ENCODE measurements at regions not wholly inside any gene's neighbourhood (a gene's known extent, or its start where the extent isn't known, plus 50 kb on each side); places are given as distances from the start of the nearest gene placed in this dataset.

DNA sequence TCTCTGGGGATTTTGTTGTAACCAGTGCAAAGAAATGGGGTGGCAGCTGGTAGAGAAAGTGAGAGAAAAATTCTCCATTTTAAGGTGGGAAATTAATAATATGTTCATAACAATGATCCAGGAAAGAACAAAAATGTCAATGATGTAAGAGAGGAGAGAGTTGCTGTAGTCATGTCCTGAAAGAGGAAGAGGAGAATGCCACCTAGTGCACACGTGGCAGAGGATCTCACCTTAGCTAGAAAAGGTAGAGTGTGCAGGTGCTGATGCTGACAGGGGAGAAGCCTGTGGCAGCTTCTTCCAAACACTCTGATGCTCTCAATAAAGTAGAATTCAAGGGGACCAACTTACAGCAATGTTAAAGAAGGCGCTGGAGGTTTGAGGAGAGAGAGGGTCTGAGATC is 282.9 kb upstream of the PKDCC start:
- Histone ChIP-seq H3K4me1 (no peaks in the 10 kb centered on the region), H3K9me3 (no peaks in the 10 kb centered on the region), H3K27me3 (no peaks in the 10 kb centered on the region), H3K4me3 (no peak overlapping the region), H3K27ac (no peak overlapping the region), H3K36me3 (no peaks in the 10 kb centered on the region)
- intact Hi-C loops (cut with DNase I) = no loop called here
- TF ChIP-seq, protein P1, sequence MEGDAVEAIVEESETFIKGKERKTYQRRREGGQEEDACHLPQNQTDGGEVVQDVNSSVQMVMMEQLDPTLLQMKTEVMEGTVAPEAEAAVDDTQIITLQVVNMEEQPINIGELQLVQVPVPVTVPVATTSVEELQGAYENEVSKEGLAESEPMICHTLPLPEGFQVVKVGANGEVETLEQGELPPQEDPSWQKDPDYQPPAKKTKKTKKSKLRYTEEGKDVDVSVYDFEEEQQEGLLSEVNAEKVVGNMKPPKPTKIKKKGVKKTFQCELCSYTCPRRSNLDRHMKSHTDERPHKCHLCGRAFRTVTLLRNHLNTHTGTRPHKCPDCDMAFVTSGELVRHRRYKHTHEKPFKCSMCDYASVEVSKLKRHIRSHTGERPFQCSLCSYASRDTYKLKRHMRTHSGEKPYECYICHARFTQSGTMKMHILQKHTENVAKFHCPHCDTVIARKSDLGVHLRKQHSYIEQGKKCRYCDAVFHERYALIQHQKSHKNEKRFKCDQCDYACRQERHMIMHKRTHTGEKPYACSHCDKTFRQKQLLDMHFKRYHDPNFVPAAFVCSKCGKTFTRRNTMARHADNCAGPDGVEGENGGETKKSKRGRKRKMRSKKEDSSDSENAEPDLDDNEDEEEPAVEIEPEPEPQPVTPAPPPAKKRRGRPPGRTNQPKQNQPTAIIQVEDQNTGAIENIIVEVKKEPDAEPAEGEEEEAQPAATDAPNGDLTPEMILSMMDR (IDR thresholded peaks at IDR 0.05) = no peak
- DNase-seq (ENCODE audit: low spot score in 2 of 2) = no peak

DNA sequence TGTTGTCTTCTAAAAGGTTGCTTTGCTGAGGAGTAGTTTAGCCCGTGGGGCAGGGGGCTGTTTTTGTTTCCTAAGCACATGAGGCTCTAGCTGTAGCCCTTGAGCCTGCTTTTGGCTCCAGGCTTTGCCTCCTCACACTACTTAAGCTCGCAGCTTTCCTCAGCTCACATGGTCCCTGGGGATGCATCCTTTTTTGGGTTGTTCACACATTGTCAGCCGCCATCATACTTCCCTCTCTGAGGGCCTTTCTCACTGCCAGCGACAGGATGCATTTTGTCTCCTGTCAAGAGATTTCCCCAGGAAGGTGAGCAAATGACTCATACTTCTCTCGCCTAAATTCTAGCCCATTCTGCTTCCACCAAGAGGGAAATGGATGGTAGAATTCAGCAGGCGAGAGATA is 279.5 kb upstream of the PKDCC start:
- H3K9me3 ChIP-seq = no peaks in the 10 kb centered on the region
- H3K27ac ChIP-seq = no peak overlapping the region
- intact Hi-C loops (cut with DNase I) = no loop called here
- DNase-seq (ENCODE audit: low spot score in 2 of 2) = no peak
- no peaks in the 10 kb centered on the region for H3K36me3 ChIP-seq
- no peaks in the 10 kb centered on the region for H3K27me3 ChIP-seq
- no peak overlapping the region for H3K4me3 ChIP-seq
- TF ChIP-seq, protein P1 (IDR thresholded peaks at IDR 0.05) = no peak
- no peaks in the 10 kb centered on the region for H3K4me1 ChIP-seq

DNA sequence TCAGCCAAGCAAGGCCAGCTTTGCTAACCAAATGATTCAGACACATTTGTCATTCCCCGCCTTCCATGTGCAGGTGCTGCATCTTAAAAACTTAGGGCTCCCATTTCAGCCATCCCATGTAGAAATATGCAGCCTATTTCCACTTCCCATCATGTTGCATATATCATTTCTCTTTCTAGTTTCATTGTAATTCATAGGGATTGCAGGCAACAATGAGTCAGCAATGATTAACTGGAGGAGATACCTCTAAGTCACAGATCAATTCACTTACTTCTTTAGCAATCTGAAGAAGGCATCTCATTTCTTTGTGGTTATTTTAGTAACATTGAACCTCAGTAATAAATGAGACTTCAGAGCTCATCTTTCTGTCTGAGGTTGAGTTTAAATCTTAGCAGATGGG is 276.1 kb upstream of the PKDCC start:
- intact Hi-C loops (cut with DNase I) = no loop called here
- TF ChIP-seq, protein P1 (IDR thresholded peaks at IDR 0.05) = no peak
- no peaks in the 10 kb centered on the region for H3K36me3 ChIP-seq
- H3K9me3 ChIP-seq = no peaks in the 10 kb centered on the region
- H3K27ac ChIP-seq = no peak overlapping the region
- H3K4me3 ChIP-seq = no peak overlapping the region
- no peaks in the 10 kb centered on the region for H3K4me1 ChIP-seq
- H3K27me3 ChIP-seq = no peaks in the 10 kb centered on the region
- no peak for DNase-seq (ENCODE audit: low spot score in 2 of 2)

DNA sequence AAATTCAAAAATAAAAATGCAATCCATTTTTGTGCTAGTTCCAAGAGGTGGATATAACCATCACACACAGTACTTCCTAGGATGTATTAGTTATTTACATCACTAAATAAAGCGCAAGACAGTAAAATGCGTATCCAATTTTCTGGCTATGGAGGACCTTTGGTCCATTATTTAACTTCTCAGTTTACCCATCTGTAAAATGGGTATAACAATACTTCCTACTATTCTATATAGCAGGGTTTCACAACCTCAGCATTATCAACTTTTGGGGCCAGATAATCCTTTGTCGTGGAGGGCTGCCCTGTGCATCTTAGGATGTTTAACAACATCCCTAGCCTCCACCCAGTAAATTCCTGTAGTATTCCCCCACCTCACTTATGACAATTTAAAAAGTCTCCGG is 275.1 kb upstream of the PKDCC start:
- intact Hi-C loops (cut with DNase I) = no loop called here
- Histone ChIP-seq H3K4me3 (no peak overlapping the region), H3K27ac (no peak overlapping the region), H3K36me3 (no peaks in the 10 kb centered on the region), H3K27me3 (no peaks in the 10 kb centered on the region), H3K9me3 (no peaks in the 10 kb centered on the region), H3K4me1 (no peaks in the 10 kb centered on the region)
- TF ChIP-seq, protein P1 (IDR thresholded peaks at IDR 0.05) = no peak
- no peak for DNase-seq (ENCODE audit: low spot score in 2 of 2)

DNA sequence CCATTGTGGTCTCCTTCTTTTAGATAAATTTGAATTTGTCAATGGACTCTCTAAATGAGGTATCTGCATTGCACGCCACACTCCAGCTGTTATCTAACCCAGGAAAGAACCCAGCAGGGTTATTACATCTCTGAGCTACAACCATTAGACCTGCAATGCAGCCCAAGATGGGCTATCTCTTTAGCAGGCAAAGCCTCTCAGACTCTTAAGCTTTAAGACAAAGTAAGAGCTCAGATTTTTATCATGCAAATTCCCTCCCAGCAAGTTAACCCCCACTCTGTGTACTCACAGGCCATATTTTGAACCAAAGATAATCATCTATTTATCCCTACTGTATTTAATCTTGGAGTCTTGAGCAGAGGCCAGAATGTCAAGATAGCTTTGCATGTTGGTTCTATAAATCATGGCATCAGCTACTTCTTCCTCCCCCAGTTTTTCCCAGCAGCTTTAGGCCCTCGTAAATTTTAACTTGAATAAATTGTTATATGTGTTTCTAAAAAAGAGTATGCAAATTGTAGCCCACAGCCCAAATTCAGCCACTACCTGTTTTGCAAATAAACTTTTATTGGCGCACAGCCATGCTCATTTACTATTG is 273.7 kb upstream of the PKDCC start:
- Histone ChIP-seq H3K36me3 (no peaks in the 10 kb centered on the region), H3K27ac (no peak overlapping the region), H3K27me3 (no peaks in the 10 kb centered on the region), H3K4me1 (no peaks in the 10 kb centered on the region), H3K9me3 (no peaks in the 10 kb centered on the region), H3K4me3 (no peak overlapping the region)
- DNase-seq (ENCODE audit: low spot score in 2 of 2) = no peak
- intact Hi-C loops (cut with DNase I) = no loop called here
- TF ChIP-seq, protein P1 (IDR thresholded peaks at IDR 0.05) = no peak

All from ascending aorta (tissue), 2 donors.